ENCODE measurements at regions not wholly inside any gene's neighbourhood (a gene's known extent, or its start where the extent isn't known, plus 50 kb on each side); places are given as distances from the start of the nearest gene placed in this dataset.

- TF ChIP-seq CTCF (conservative IDR thresholded peaks at IDR 0.05 in 1 of 2, IDR thresholded peaks at IDR 0.05 in 1 of 2; ENCODE audit: extremely low read depth in 1 of 2, insufficient read depth in 1 of 2, low read depth in 1 of 2, low read length in 2 of 2) (no peak), EZH2 (IDR thresholded peaks at IDR 0.05; ENCODE audit: borderline replicate concordance, low read length) (no peak)
Observed at GRCh38 chr3:24578951-24579421, 84.3 kb upstream of the THRB start.

Measured in mammary epithelial cell (primary cell).